ENCODE measurements at regions not wholly inside any gene's neighbourhood (a gene's known extent, or its start where the extent isn't known, plus 50 kb on each side); places are given as distances from the start of the nearest gene placed in this dataset.

GRCh38 chr18:55838841-55839240 is 250.8 kb upstream of the TCF4 start:
- TF ChIP-seq CTCF (IDR thresholded peaks at IDR 0.05) (no peak), EZH2phosphoT487 (IDR thresholded peaks at IDR 0.05) (no peak), EZH2 (IDR thresholded peaks at IDR 0.05) (no peak)
